GM18951 (cell line): ENCODE measurements at regions not wholly inside any gene's neighbourhood (a gene's known extent, or its start where the extent isn't known, plus 50 kb on each side); places are given as distances from the start of the nearest gene placed in this dataset.

Experiments
- POLR2A ChIP-seq: IDR thresholded peaks from 4 replicates; pipeline ENCODE4 v1.6.1; 2011; ENCODE audit warnings: mild to moderate bottlenecking; ENCODE audit not compliant: insufficient read length, insufficient read depth; ENCODE audit errors: extremely low read depth
- in situ Hi-C: fragments of 300-500 bp; cut with MboI; formaldehyde crosslinking; loops from one replicate; pipeline ENCODE4 v1.12.0; 2022; ENCODE audit warnings: low sequenced_read_pairs, mixed read lengths, inconsistent platforms; ENCODE audit not compliant: unreplicated experiment

GRCh38 chr17:65297384-65297783 is 160.2 kb downstream of the RGS9 start:
- in situ Hi-C loops: loop anchor here (25.0 kb wide), 1 partner anchor 865 kb away; no protein-coding TSS in a partner anchor
- no peak for TF ChIP-seq POLR2A

DNA sequence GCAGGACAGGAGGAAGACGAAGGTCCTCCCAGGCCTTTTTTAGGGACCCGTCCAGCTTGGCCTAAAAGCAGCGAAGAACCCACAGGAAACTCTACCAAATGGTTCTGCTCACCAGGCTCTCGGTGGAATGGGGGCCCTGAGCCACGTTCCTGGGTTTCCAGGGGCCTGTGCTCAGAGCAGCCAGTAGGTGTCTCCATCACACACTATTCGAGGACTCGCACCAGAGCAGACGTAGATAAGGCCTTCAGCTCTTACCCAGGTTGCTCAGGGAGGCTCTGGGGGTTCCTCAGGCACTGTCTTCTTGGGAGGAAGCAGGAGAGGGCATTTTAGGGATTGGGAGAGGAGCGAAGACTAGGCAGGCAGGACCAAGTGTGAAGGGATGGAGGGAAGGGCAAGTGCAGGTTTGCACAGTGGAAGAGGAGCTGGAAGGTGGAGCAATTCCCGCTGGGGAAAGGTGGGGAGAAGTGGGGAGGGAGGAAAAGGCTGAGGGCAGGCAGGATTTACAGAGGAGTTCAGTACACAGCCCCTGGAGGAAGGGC is 157.1 kb downstream of the RGS9 start:
- no peak for TF ChIP-seq POLR2A
- in situ Hi-C loops: loop anchor here (25.0 kb wide), 1 partner anchor 868 kb away; no protein-coding TSS in a partner anchor

GRCh38 chr17:65293584-65294180 is 156.5 kb downstream of the RGS9 start:
- in situ Hi-C loops: loop anchor here (25.0 kb wide), 1 partner anchor 869 kb away; no protein-coding TSS in a partner anchor

DNA sequence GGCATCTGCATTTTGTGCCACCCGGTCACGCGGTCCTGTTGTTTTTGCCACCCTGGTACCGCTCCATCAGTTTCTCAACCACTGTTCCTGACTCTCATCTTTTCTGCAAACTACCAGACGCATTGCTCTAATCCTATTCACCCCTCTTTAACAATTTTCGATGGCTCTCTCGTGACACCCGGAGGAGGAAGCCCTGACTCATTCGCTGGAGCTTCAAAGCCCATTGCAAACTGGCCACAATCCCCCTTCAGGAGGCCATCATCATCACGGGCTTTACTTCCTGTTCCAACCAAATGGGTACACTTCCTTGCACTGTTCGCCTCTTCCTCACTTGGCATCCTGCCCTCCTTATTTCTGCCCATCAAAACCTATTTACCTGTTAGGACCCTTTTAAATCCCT is 155.3 kb downstream of the RGS9 start:
- TF ChIP-seq POLR2A: no peak
- in situ Hi-C loops: loop anchor here (25.0 kb wide), 1 partner anchor 870 kb away; no protein-coding TSS in a partner anchor

More at GRCh38 chr17:65293584-65294180, 156.5 kb downstream of the RGS9 start:
- no peak for TF ChIP-seq POLR2A

GRCh38 chr17:65291301-65291700 is 154.1 kb downstream of the RGS9 start:
- in situ Hi-C loops: loop anchor here (25.0 kb wide), 1 partner anchor 871 kb away; no protein-coding TSS in a partner anchor

- in situ Hi-C loops: loop anchor here (25.0 kb wide), 1 partner anchor 872 kb away; no protein-coding TSS in a partner anchor
- TF ChIP-seq POLR2A: no peak
Observed at GRCh38 chr17:65290616-65291015, 153.4 kb downstream of the RGS9 start.

DNA sequence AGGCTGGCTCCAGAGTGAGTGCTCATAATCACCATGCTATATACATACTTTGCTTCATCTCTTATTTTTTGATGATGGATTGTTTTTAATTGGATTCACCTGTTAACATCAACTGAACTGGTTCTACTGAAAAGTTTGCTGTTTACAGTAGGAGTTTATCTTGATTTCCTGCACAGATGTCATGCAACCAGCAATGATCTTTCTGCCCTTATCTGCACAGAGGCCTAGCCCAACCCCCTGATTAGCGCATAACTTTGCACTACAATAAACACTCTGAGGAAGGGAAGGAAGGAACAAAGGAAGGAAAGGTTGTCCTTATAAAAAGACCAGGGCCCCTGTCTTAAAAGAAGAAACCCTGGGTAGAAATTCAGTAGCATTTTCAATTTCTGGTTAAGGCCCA is 152.9 kb downstream of the RGS9 start:
- TF ChIP-seq POLR2A: no peak
- in situ Hi-C loops: loop anchor here (25.0 kb wide), 1 partner anchor 872 kb away; no protein-coding TSS in a partner anchor

DNA sequence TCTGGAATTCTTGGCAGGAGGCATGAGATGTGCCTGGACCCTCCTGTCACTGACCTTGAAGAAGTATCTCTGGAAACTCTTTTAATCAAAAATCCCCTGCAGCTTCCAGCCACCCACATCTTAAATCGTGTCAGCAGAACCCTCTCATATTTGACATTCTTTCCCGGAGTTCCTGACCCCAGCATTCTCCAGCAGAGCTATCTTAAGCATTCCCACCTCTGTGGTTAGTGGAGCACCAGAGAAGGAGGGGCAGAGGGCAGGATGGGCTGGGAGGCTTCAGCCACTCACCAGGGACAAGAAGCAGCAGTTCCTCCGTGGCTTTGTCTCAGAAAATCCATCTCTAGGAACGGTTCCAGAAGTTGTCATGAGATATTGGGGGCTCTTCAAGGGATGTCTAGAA is 149.9 kb downstream of the RGS9 start:
- TF ChIP-seq POLR2A: no peak
- in situ Hi-C loops: loop anchor here (25.0 kb wide), 1 partner anchor 875 kb away; no protein-coding TSS in a partner anchor

GRCh38 chr17:65283704-65284103 is 146.5 kb downstream of the RGS9 start:
- no peak for TF ChIP-seq POLR2A
- in situ Hi-C loops: loop anchor here (25.0 kb wide), 1 partner anchor 879 kb away; no protein-coding TSS in a partner anchor

GRCh38 chr17:65279456-65279855 is 142.3 kb downstream of the RGS9 start:
- in situ Hi-C loops: loop anchor here (25.0 kb wide), 1 partner anchor 883 kb away; no protein-coding TSS in a partner anchor
- no peak for TF ChIP-seq POLR2A

- TF ChIP-seq POLR2A: no peak
- in situ Hi-C loops: loop anchor here (25.0 kb wide), 1 partner anchor 883 kb away; no protein-coding TSS in a partner anchor
Observed at GRCh38 chr17:65278820-65279184, 141.6 kb downstream of the RGS9 start.

DNA sequence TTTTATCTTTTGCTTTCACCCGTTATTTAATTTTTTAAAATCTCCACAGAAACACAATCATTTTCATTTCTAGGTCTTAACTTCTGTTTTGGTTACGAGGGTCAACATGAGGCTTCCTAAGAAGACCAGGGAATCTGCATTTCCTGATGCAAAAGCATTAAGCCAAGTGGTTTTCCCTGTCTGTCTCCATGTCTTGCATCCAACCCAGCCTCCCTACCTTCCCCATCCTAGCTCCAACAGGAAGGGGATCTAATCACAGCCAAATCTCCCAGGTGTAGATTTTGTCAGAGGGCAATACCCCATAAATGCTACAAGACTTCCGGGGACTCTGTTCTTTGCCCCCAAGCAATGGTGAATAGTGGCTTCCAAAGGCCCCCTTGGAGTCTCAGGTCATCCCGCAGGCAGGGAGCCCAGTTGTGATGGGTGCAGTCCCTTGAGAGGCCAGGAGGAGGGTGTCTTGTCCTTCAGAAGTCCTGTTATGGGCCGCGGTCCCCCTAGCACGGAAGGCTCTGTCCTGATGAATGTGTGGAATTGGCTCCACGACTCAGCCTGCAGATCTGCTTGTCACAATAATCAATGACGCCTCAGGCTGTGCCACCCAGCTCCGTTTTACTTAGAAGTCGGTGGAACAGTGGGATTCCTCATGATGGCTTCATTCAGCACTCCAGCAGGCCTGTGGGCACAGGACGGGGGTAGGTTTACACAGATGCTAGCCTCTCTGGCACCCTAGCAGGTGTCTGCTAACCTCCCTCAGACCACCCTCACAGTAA is 141.1 kb downstream of the RGS9 start:
- in situ Hi-C loops: loop anchor here (25.0 kb wide), 1 partner anchor 884 kb away; no protein-coding TSS in a partner anchor
- no peak for TF ChIP-seq POLR2A

DNA sequence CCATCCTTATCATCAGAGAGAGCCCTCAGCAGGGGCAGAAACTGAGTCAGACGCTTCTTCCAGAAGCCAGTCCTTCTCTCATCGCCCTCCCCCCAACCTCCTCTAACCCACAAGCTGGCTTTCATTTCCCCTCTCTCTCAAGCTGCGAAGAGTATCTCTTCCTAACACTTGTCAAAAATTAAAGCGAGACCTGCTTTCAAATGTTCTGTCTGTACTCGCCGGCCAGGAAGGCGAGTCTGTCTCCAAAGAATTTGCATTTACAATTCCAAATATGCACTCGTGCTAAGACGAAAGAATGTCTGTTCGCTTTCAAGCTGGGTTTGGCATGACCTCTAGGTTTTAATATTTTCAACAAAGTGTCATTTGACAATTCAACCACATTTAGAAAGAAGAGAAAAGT is 140.4 kb downstream of the RGS9 start:
- in situ Hi-C loops: loop anchor here (25.0 kb wide), 1 partner anchor 885 kb away; no protein-coding TSS in a partner anchor
- no peak for TF ChIP-seq POLR2A
